ENCODE measurements at regions not wholly inside any gene's neighbourhood (a gene's known extent, or its start where the extent isn't known, plus 50 kb on each side); places are given as distances from the start of the nearest gene placed in this dataset.

- Histone ChIP-seq H3K36me3 (replicated peaks in 1 of 2) (no peaks in the 10 kb centered on the region), H3K27ac (no peak overlapping the region), H3K4me3 (no peak overlapping the region), H3K9me3 (replicated peaks in 1 of 3) (no peaks in the 10 kb centered on the region), H3K27me3 (no peaks in the 10 kb centered on the region), H3K4me1 (replicated peaks in 1 of 2) (no peaks in the 10 kb centered on the region)
- intact Hi-C loops (cut with DNase I): no loop called here
- no peak for TF ChIP-seq CTCF (IDR thresholded peaks at IDR 0.05)
- TF ChIP-seq POLR2A (IDR thresholded peaks at IDR 0.05): no peak
- 66 to 76% (median 73%) methylated on average over 7 of the region's 7 CpGs for WGBS, 4 donors
- no peak for DNase-seq
Measured at GRCh38 chr2:64711252-64711800, 57.6 kb upstream of the SERTAD2 start.

- TF ChIP-seq CTCF (IDR thresholded peaks at IDR 0.05): no peak
- TF ChIP-seq POLR2A (IDR thresholded peaks at IDR 0.05): no peak
- H3K27me3 ChIP-seq: no peaks in the 10 kb centered on the region
- intact Hi-C loops (cut with DNase I): no loop called here
- WGBS, 4 donors: 86 to 92% (median 89%) methylated on average over 2 of the region's 2 CpGs
- H3K9me3 ChIP-seq (replicated peaks in 1 of 3): no peaks in the 10 kb centered on the region
- no peak overlapping the region for H3K27ac ChIP-seq
- no peaks in the 10 kb centered on the region for H3K36me3 ChIP-seq (replicated peaks in 1 of 2)
- H3K4me1 ChIP-seq (replicated peaks in 1 of 2): no peaks in the 10 kb centered on the region
- no peak overlapping the region for H3K4me3 ChIP-seq
- DNase-seq: no peak
Measured at GRCh38 chr2:64713686-64714085, 60.0 kb upstream of the SERTAD2 start.

GRCh38 chr2:64716569-64716968 lies 62.9 kb upstream of the SERTAD2 start:
- no peaks in the 10 kb centered on the region for H3K9me3 ChIP-seq (replicated peaks in 1 of 3)
- intact Hi-C loops (cut with DNase I): no loop called here
- DNase-seq: no peak
- TF ChIP-seq POLR2A (IDR thresholded peaks at IDR 0.05) (no peak), CTCF (IDR thresholded peaks at IDR 0.05) (no peak)
- H3K4me3 ChIP-seq: no peak overlapping the region
- H3K4me1 ChIP-seq (replicated peaks in 1 of 2): no peaks in the 10 kb centered on the region
- H3K27me3 ChIP-seq: no peaks in the 10 kb centered on the region
- no peak overlapping the region for H3K27ac ChIP-seq
- H3K36me3 ChIP-seq (replicated peaks in 1 of 2): no peaks in the 10 kb centered on the region
- WGBS, 4 donors: 90 to 93% (median 92%) methylated on average over 7 of the region's 7 CpGs

- Histone ChIP-seq H3K4me1 (replicated peaks in 1 of 2) (no peaks in the 10 kb centered on the region), H3K4me3 (no peak overlapping the region), H3K27ac (no peak overlapping the region), H3K27me3 (no peaks in the 10 kb centered on the region), H3K36me3 (replicated peaks in 1 of 2) (no peaks in the 10 kb centered on the region), H3K9me3 (replicated peaks in 1 of 3) (no peaks in the 10 kb centered on the region)
- TF ChIP-seq POLR2A (IDR thresholded peaks at IDR 0.05) (no peak), CTCF (IDR thresholded peaks at IDR 0.05) (no peak)
- no peak for DNase-seq
- 94 to 100% (median 97%) methylated on average over 4 of the region's 4 CpGs for WGBS, 4 donors
- intact Hi-C loops (cut with DNase I): no loop called here
Measured at GRCh38 chr2:64718250-64718885, 64.7 kb upstream of the SERTAD2 start.
